KMS-11 (cell line): ENCODE measurements at regions not wholly inside any gene's neighbourhood (a gene's known extent, or its start where the extent isn't known, plus 50 kb on each side); places are given as distances from the start of the nearest gene placed in this dataset.

Experiments used
- H2AFZ ChIP-seq: fragments of 200-600 bp; sonication (generic); 2 replicates; pipeline ENCODE4 v1.6.1; 2016; ENCODE audit warnings: antibody characterized with exemption, mixed run types, low read depth
- H3K27ac ChIP-seq: fragments of 200-600 bp; sonication (generic); 2 replicates; pipeline ENCODE4 v1.6.1; 2016; ENCODE audit warnings: mild to moderate bottlenecking, mixed run types
- H3K27me3 ChIP-seq: fragments of 200-600 bp; sonication (generic); 2 replicates; pipeline ENCODE4 v1.6.1; 2017; ENCODE audit warnings: mild to moderate bottlenecking, low read depth, mixed run types, moderate library complexity; ENCODE audit not compliant: insufficient read depth
- H3K36me3 ChIP-seq: fragments of 200-600 bp; sonication (generic); 2 replicates; pipeline ENCODE4 v1.6.1; 2017; ENCODE audit warnings: mild to moderate bottlenecking, mixed run types; ENCODE audit not compliant: insufficient read depth
- H3K4me1 ChIP-seq: fragments of 200-600 bp; sonication (generic); 2 replicates; pipeline ENCODE4 v1.6.1; 2016; ENCODE audit warnings: mild to moderate bottlenecking, low read depth, mixed run types; ENCODE audit not compliant: poor library complexity, severe bottlenecking
- H3K4me2 ChIP-seq: fragments of 200-600 bp; sonication (generic); 2 replicates; pipeline ENCODE4 v1.7.0; 2016; ENCODE audit warnings: mild to moderate bottlenecking, mixed run types
- H3K4me3 ChIP-seq: fragments of 200-600 bp; sonication (generic); IDR thresholded peaks from 2 replicates; pipeline ENCODE4 v1.6.1; 2017; ENCODE audit warnings: low read depth, low read length, mixed read lengths; ENCODE audit not compliant: insufficient read depth
- H3K79me2 ChIP-seq: fragments of 200-600 bp; sonication (generic); 2 replicates; pipeline ENCODE4 v1.6.1; 2016; ENCODE audit warnings: low read depth, mixed run types; ENCODE audit not compliant: insufficient read depth
- H3K9ac ChIP-seq: fragments of 200-600 bp; sonication (generic); 2 replicates; pipeline ENCODE4 v1.6.1; 2016; ENCODE audit warnings: mild to moderate bottlenecking, mixed run types
- H4K20me1 ChIP-seq: fragments of 200-600 bp; sonication (generic); 2 replicates; pipeline ENCODE4 v1.6.1; 2016; ENCODE audit warnings: mild to moderate bottlenecking, mixed run types; ENCODE audit not compliant: insufficient read depth
- TF ChIP-seq, protein P1 (sequence below): fragments of 200-600 bp; sonication (generic); conservative IDR thresholded peaks from 2 replicates; pipeline ENCODE4 v1.6.1; 2017; ENCODE audit warnings: low read depth, mild to moderate bottlenecking, antibody characterized with exemption, low read length, moderate library complexity, mixed read lengths

GRCh38 chr3:5341610-5342009, 154.1 kb downstream of the EDEM1 start:
- Histone ChIP-seq H4K20me1 (no peaks in the 10 kb centered on the region), H3K4me1 (no peaks in the 10 kb centered on the region), H3K4me3 (no peak overlapping the region), H3K79me2 (no peaks in the 10 kb centered on the region), H3K27ac (no peak overlapping the region), H3K27me3 (no peaks in the 10 kb centered on the region), H3K4me2 (no peak overlapping the region), H3K36me3 (no peaks in the 10 kb centered on the region), H3K9ac (no peak overlapping the region), H2AFZ (no peak overlapping the region)
- TF ChIP-seq, protein P1, sequence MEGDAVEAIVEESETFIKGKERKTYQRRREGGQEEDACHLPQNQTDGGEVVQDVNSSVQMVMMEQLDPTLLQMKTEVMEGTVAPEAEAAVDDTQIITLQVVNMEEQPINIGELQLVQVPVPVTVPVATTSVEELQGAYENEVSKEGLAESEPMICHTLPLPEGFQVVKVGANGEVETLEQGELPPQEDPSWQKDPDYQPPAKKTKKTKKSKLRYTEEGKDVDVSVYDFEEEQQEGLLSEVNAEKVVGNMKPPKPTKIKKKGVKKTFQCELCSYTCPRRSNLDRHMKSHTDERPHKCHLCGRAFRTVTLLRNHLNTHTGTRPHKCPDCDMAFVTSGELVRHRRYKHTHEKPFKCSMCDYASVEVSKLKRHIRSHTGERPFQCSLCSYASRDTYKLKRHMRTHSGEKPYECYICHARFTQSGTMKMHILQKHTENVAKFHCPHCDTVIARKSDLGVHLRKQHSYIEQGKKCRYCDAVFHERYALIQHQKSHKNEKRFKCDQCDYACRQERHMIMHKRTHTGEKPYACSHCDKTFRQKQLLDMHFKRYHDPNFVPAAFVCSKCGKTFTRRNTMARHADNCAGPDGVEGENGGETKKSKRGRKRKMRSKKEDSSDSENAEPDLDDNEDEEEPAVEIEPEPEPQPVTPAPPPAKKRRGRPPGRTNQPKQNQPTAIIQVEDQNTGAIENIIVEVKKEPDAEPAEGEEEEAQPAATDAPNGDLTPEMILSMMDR, result no peak

- TF ChIP-seq, protein P1, result no peak
Observed at GRCh38 chr3:5343459-5343858, 156.0 kb downstream of the EDEM1 start.

GRCh38 chr3:5344707-5345106, 157.2 kb downstream of the EDEM1 start:
- Histone ChIP-seq H3K36me3 (no peaks in the 10 kb centered on the region), H2AFZ (no peak overlapping the region), H3K27me3 (no peaks in the 10 kb centered on the region)

More at GRCh38 chr3:5343459-5343858, 156.0 kb downstream of the EDEM1 start:
- Histone ChIP-seq H3K27me3 (no peaks in the 10 kb centered on the region), H4K20me1 (no peaks in the 10 kb centered on the region), H3K9ac (no peak overlapping the region), H3K27ac (no peak overlapping the region), H3K36me3 (no peaks in the 10 kb centered on the region), H3K4me3 (no peak overlapping the region), H2AFZ (no peak overlapping the region), H3K4me1 (no peaks in the 10 kb centered on the region), H3K79me2 (no peaks in the 10 kb centered on the region), H3K4me2 (no peak overlapping the region)

DNA sequence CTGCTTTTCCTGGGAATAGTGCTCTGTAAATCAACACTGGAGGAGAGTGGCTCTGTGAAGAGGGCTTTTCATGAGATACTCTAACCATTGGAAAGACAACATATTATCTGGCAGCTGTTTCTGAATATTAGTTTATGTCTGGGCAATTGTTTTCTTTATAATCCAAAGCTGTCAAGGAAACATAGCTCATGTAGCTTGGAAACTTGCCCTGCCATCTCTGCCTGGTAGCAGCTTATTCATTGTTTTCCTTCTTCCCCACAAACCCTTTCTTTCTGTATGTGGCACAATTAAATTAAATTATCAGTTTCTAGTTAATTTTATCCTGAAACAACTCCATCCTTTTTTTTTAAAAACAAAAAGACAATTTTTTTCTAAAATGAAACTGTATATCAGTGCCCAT, 160.0 kb downstream of the EDEM1 start:
- Histone ChIP-seq H3K9ac (no peak overlapping the region), H2AFZ (no peak overlapping the region), H3K4me3 (no peak overlapping the region), H3K27me3 (no peaks in the 10 kb centered on the region), H3K4me2 (no peak overlapping the region), H3K36me3 (no peaks in the 10 kb centered on the region), H3K27ac (no peak overlapping the region), H3K4me1 (no peaks in the 10 kb centered on the region), H4K20me1 (no peaks in the 10 kb centered on the region), H3K79me2 (no peaks in the 10 kb centered on the region)
- TF ChIP-seq, protein P1, result no peak

More at GRCh38 chr3:5344707-5345106, 157.2 kb downstream of the EDEM1 start:
- no peak overlapping the region for H3K9ac ChIP-seq
- no peaks in the 10 kb centered on the region for H3K79me2 ChIP-seq
- TF ChIP-seq, protein P1, result no peak
- no peaks in the 10 kb centered on the region for H3K4me1 ChIP-seq
- no peak overlapping the region for H3K4me3 ChIP-seq
- H3K27ac ChIP-seq, result no peak overlapping the region
- no peaks in the 10 kb centered on the region for H4K20me1 ChIP-seq
- no peak overlapping the region for H3K4me2 ChIP-seq
